Medulla oblongata (tissue), 1 donor: ENCODE measurements at regions not wholly inside any gene's neighbourhood (a gene's known extent, or its start where the extent isn't known, plus 50 kb on each side); places are given as distances from the start of the nearest gene placed in this dataset.
A peak's percentile ranks its signal among the peaks of the same experiment; 100 is the strongest.

Source experiments
- DNase-seq: peaks from one replicate; pipeline ENCODE4 v3.0.0-alpha.2; 2015; ENCODE audit errors: extremely low spot score

DNA sequence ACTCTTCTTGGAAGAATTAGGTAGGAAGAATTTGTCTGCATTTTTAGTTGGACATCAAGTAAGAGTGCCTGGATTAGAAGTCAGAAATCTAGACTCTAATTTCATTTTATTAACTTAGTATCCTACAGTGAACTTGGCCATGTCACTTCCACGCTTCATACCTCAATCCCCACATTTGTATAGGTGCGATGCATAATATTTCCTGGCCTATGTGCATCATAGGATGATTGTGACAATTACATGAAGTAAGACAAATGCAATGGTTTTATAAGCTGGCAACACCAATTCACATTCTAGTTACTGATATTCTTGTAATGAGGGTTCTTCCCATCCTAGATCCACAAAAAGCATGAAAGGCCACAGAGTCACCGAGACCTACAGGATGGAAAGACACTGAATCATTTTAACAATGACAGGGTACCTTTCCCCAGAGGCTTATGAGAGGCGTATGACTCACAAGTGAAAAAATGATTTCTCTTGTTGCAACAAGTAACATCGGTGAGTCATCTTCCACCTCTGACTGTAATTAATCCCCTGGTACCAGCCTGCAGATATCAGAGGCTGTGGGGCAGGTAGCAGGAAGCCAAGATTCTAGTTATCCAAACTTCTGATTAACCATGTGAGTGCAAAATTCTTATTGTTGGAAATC, 56.0 kb upstream of the OR5AK2 start:
- DNase-seq = no peak

DNA sequence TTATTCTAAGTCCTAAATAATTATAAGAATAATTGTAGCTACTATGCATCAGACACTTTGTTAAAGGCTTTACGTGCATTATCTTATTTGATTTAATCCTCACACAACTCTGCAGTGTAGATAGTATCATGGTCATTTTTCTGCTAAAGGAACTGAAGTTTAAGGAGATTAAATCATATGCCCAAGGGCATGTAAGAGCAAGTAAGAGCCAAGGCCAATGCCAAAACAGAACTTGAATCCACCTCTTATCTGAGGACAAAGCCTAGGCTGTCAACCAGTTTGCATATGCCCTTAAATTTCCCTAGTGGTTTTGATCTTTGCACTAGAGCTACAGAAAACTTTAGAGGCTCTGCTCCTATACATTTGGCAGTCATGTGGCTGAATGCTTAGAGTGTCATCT, 65.6 kb upstream of the OR5AK2 start:
- no peak for DNase-seq

DNA sequence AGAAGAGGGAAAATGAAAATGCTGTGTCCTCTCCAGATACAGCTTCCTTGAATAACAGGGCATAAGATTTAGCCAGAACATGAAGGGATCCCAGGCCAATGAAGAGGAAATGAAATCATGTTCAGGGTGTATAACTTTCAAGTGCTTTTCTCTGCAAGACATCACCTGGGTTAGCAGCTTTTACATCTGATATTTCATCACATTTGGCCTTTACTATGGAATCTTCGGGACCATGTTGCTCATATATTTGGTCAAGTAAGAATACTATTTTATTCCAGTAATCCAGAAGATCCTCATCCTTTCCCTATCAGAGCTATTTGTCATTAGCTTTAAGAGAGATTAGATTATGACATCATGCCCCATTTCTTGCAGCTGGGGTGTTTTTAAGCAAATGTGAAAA, 66.3 kb upstream of the OR5AK2 start:
- no peak for DNase-seq

DNA sequence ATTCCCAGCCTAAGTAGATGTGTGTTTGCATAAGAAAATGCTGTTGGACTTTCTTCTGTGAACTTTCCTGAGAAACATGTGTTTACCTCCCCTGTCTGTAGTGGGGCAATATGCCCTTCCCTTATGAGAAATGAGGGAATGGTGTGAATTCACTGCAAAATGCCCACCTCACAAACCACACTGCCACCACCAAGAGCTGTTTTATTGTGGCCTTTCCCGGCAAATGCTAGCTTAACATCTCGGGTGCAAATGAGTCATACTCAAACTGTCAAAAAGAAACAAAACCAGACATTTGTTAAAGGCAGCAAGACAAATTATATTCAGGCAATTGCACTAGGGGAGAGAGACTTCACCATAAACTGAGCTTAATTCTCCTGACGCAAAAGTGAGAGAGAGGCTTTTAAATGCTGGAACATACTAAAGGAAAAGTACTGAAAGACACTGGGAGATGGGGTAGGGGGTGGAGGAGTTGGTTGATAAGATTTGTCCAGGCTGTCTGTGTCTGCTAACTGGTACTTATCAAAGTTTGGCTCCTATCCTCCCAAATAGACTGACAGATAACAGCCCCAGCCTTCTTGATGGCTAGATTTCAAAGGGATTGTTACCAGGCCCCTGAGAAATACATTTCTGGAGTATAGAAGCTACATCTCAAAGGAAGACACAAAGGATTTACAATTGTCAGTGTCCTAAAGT, 70.9 kb upstream of the OR5AK2 start:
- no peak for DNase-seq

DNA sequence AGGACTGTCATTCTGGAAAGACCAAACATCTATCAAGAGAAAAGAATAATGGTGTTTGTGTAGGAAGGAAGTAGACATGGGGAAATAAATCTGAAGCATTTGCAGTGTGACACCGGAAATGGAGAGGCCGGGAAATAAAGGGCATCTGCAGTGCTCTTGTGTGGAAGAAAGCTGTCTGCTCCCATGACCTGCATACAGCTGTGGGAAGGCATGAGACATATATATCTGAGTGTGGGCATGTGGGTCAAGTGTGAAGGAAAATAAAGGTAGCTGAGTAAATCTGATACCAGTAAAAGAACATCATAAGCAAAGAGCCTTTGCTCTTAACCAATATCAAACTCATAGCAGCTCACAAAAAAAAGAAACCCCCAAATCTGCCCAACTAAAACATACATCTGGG, 72.1 kb upstream of the OR5AK2 start:
- no peak for DNase-seq

DNA sequence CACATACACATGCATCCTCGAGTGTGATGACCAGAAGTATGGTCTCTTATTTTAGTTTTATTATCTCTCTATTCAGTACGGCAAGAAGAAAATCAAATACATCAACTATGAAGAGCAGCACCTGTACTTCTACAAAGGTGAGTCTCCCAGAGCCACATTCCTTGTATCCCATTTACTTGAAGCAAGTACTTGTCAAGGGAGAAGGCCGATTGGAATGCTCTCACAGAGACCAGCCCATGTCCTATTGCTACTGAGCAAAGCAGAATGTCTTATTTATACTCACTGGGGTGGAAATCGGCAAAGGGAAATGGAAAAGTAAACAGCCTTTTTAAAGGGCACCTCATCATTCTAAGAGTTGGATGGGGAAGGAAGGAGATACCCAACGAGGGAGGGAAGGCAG, 72.6 kb upstream of the OR5AK2 start:
- no peak for DNase-seq

DNA sequence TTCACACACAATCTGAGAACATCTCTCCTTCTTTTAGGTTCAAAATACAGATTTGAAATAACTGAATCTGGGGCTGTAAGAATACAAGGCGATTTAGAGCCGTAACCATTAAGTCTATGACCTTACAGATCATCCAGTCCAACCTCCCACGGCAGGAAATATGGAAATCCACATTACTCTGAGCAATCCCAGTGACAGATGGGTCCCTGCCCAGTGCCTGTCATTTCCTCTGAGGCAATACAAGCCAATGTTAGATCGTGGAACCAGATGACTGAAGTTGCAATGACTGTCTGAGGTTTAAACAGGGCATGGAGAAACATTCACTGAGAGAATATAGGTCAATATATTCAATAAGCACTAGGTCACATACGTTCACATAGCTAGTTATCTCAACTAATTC, 77.4 kb upstream of the OR5AK2 start:
- DNase-seq = no peak

DNA sequence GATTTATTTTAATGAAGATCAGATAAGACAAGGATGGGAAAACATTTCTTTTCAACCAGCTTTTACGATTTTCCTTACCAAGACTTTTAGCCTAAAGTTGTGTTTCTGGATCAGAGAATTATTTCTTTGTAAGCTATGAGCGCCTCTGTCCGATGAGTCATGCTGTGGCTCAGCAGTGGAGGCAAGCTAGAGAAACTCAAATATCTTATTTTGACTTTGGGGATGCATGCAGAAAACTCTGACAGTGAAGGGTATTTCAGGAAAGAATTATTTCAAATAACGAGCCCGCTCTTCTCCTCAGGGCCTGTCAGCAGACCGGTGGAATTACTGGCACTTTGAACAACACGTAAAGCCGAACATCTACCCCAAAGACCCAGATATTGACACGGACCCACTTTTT, 77.9 kb upstream of the OR5AK2 start:
- no peak for DNase-seq

DNA sequence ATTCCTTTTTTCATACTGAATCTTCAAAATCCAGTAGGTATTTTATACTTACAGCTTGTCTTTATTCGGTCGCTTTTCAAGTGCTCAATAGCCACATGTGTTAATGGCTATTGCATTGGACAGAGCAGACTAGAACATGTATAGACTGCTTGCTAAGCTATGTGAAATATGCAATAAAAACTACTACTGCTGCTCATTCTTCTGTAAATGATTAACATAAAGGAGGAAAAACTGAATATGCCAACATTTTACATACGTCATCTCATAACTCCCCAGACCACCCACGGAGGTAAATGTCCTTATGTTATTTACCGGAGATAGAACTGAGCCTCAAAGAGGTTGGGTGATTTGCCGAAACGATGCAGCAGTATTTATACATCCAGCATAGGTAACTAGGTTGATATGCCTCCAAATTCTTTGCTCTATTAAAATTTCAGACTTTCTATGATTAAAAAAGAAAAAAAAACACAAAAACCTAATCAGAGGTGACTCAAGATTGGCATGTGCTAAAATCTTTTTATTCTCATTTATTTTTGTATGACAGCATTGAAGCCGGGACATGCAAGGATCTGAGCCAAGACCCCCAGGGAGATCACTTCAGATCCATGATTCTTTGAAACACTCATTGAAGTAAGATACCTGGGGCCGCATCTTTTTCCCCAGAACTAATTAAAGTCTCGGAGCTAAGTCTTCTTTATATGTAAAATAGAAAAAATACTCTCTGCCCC, 78.5 kb upstream of the OR5AK2 start:
- DNase-seq = no peak

DNA sequence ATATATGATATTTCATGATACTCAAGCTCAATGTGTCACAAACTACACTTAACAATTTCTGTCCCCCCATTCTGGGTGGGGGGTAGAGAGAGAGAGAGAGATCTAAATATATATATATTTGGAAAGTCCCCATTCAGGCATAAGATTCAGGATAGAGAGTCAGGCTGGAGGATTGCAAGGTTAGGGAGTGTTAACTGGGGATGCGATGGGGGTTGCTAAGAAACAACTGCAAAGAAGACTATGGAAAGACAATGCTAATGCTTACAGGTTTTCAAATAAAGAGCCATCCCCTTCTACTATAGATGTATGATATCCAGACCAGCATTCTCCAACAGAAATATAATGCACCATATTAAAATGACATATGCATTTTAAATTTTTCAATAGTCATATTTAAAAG, 79.2 kb upstream of the OR5AK2 start:
- no peak for DNase-seq

DNA sequence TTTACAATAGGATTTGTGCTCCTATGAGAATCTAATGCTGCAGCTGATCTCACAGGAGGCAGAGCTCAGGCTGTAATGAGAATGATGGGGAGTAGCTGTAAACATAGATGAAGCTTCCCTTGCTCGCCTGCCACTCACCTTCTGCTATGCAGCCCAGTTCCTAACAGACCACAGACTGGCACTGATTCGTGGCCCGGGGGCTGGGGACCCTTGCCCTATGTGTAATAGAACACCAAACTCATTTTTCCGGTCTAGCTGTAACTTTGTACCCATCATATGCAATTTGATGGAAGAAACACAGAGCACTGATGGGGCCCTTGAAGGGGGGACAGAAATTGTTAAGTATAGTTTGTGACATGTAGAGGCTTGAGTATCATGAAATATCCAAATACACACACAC, 79.6 kb upstream of the OR5AK2 start:
- DNase-seq = no peak

DNA sequence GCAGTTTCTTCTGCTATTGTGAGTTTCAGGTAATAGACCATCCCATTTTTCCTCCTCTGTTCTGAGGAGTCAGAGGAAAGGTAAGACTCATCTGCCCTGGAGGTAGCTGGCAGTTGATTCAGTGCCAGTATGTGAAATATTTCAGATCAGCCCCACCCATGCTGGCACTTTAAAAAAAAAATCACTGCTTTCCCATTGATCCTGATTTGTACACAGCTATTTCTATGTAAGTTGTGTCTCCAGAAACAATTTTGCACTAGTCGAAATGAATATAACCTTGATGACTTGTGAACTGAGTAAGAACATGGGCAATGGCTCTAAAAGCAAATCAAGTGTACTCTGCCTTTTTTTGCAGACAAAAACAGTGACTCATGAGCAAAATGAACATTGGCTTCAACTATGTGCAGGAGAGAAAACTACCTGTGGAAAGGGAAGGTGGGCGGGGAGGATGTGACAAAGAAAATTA, 82.0 kb upstream of the OR5AK2 start:
- DNase-seq = no peak

DNA sequence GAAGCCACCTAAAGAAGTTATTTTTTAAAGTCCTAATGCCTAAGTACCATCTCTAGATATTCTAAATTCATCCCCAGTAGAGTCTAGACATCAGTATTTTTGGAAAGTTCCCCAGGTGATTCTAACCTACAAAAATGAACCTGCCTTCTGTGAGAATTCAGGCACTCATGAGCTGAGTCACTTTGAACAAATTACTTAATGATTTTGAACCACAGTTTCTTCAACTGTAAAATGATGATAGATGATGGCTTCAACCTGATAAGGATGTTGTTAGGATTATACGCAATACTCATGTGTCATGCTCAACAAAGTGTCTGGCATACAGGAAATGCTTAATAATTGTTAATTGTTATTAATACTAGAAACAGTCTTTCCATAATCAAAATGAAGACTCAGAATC, 82.8 kb upstream of the OR5AK2 start:
- DNase-seq = no peak

DNA sequence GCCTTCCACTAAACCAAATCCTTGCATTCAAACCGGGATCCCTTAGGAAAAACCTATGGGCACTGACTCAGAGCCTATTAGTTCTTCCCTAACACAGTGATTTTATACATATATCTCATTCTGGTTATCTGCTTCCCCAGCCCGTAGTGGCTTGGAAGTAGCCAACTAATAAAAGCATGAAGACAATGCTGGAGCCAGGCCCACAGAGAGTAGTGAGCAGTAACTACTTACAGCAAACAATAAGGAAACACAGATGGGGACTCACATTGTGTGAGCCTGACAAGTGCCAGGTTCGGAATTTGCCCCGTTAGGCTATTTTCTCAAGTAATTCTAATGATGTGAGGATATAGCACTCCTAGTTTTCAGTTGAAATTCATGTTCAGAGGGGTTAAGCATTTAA, 83.3 kb upstream of the OR5AK2 start:
- DNase-seq = no peak

DNA sequence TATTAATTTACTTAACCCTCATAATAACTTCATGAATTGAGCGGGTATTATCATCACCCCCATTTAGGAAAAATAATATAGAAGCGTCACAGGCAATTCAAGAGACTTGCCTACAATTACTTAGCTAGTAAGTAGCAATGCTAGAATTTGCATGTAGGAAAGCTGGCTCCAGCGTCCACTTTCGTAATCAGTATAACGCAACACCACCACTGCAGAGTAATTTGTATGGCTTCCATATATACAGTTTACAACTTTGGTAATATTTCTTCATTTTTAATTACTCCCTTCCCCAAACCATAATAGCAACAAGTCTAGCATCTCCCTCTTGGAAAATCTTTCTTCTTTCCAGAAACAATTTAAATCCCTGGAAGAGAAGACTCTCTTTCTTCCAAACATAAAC, 89.9 kb upstream of the OR5AK2 start:
- DNase-seq = no peak

DNA sequence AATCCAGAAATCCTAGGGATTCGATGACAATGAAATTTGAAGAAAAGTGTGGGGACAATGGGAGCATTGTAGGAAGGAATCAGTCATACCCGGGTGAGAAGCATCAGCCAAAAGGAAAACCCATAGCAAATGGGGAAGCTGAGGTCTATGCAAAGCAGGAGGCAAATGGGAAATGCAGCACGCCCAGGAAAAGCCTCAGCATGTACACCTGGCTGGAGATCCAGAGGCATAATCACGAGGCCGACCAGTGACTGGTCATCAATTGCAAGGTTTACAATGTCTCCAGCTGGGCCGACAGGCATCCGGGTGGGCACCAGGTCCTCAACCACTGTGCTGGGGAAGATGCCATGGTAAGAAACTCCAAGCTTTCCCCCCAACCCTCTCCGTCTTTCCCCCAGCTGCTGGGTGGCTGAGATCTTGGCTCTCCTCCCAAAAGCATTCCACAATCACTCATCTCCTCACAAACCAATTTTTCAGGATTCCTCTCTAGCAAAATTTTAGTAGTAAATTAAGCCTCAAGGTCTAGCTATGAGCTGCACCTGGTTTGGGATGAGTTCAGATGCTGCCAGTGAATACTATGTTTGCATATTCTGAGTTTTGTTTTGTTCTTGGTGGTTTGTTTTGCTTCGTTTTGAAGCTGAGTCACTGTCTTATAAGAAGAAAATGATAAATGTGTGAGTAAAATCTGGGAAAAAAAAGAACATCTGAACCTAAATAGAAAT, 98.0 kb upstream of the OR5AK2 start:
- no peak for DNase-seq

DNA sequence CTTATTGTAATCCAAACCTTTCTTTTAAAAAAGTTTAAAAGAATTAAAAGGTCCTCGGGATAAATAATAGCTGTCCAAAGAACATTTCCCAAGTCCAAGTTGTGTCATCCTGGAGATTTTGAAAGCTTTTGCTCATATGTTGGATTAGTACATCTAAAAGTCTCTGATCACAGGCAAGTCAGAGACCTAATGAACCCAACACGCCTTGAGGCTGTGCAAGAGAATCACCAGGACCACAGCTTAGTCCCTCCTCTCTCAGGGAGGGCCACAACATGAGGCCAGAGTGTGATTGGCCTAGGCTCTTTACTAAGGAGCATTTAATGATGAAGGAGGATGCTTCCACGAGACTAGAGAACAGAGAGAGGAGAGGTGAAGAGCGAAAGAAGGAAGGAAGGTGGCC, 98.7 kb upstream of the OR5AK2 start:
- no peak for DNase-seq

DNA sequence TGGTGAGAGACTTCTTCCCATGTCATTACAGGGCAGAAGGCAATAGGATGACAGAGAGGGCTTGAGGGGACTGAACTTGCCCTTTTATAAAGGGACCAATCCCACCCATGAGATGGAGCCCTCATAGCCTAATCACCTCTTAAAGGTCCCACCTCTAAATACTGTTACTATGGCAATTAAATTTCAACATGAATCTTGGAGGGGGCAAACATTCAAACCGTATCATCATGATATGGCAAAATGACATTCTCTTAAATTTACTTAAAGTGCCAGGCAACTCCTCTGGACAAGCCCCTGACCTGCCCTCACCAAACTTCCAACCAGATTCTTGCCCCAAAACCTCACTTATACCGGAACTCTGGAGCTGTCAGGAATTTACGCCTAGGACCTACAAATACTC, 100.8 kb upstream of the OR5AK2 start:
- no peak for DNase-seq

DNA sequence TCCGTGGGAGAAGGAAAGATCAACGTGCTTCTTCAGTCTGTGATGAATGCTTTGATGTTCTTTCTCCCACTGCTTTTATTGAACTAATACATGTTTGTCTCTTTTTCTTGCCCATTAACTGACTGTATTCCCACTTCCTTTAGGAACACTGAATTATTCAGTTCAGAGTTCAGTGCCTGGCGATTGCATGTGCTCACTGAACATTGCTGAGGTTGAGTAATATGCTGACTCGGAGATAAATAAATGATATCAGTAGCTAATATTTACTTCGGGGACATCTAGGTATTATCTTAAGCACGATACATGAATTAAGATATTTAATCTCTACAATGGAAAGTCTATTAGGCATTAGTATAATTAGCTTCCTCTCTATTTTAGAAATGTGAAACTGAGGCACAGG, 102.3 kb upstream of the OR5AK2 start:
- DNase-seq = no peak

DNA sequence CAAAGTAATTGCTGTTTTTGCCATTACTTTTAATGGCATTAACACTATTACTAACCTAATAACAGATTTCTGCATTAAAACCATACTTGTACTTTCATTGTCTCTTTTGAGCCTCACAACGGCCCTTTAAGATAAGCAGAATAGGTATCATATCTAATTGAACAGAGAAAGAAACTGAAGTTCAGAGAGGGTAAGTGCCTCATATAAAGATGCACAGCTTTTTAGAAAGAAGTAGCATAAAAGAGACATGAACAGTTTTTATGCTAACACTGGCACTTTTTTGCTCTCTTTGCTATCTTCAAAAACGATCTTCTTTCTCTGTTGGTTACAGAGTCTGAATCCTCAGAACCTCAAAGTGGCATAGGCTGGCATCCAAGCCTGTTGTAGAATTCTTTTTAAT, 102.9 kb upstream of the OR5AK2 start:
- no peak for DNase-seq

DNA sequence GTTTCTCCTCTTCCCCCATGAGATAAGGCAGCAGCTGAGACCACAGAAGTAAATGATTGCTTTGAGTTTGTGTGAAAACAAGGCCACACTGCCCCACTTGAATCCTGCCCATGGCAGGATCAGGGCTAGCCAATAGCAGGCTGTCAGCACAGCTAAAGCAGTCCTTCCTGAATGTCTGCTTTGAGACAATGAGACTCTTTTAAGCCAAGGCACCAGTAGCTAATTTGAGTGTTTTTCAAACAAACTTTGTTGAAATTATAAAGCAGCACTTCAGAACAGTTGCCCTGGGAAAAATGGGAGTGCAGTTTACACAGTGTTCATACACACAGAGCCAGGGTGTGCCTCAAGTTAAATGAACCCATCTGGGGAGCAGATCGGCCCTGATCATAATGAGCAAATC, 103.5 kb upstream of the OR5AK2 start:
- peak; percentile 37 for DNase-seq

DNA sequence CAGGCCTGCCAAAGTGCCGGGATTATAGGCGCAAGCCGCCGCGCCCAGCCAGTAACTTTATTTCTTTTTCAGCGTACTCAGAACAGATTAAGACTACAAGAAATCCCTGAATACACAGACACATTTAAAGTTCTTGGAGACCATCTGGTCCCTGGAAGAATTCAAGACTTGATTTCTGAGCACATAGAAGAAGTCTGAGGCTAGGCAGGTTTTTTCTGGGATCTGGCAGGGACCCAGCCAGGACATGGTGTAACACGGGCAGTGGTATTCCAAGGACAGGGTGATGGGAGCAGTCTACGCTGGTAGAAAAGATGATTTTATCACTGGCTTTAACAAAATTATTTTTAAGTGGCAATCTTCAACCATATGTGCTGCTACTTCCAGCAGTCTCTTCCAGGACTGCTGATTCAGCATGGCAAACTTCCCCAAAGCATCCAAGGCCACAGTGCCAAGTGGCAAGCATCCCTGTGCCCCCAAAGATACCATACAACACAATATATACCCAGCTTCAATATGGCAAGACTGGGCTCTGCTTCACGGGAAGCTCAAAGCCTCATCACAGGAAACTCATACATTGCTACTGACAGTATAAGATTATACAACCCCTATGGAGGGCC, 105.2 kb upstream of the OR5AK2 start:
- no peak for DNase-seq
